Activated effector memory CD4-positive, alpha-beta T cell treated with anti-CD3 and anti-CD28 coated beads, Interleukin-2, amount 50 U/mL, for 16 hours (primary cell): ENCODE measurements at regions not wholly inside any gene's neighbourhood (a gene's known extent, or its start where the extent isn't known, plus 50 kb on each side); places are given as distances from the start of the nearest gene placed in this dataset.
"Not testable (repeated sequence)": the region's sequence is repeated elsewhere in the genome, so short reads cannot be mapped to it uniquely, and the experiment has no call there.

ENCODE experiments used
- DNase-seq: peaks from one replicate; pipeline ENCODE4 v3.0.0-alpha.2; 2020

DNA sequence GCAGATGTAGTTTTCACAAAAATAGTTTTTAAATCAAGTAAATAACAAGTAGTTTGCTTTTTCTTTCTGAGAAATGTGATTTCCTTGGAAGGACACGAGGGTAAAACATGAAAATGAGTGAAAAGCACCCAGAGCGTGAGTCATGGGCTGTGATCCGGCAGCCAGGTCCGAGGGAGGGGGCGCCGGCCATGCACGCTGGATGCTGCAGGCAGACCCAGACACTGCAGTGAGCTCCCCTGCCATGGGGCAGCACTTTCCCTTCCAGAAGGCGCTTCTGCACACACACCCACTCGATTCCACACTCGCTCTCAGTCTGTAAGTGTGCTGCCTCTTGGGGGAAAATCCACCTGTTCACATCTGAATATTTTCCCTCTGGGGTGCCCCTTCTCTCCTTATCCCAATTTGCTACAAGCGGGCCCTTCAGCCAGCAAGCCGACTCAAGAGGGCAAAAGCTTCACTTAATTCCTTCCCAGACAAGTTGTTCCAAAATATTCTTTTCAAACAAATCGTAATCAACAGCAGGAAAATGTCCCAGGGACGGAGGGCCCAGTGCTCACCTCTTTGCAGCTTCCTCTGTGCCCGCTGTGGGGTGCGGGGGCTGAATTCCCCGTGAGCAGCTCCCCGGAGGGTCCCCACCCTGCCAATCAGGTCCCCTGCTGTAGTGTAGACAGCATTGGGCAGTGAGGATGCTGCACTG is 87.0 kb upstream of the ID2 start:
- peak; percentile 65 for DNase-seq

- peak; percentile 50 for DNase-seq
Observed at GRCh38 chr2:8595428-8595805, 86.4 kb upstream of the ID2 start.

DNA sequence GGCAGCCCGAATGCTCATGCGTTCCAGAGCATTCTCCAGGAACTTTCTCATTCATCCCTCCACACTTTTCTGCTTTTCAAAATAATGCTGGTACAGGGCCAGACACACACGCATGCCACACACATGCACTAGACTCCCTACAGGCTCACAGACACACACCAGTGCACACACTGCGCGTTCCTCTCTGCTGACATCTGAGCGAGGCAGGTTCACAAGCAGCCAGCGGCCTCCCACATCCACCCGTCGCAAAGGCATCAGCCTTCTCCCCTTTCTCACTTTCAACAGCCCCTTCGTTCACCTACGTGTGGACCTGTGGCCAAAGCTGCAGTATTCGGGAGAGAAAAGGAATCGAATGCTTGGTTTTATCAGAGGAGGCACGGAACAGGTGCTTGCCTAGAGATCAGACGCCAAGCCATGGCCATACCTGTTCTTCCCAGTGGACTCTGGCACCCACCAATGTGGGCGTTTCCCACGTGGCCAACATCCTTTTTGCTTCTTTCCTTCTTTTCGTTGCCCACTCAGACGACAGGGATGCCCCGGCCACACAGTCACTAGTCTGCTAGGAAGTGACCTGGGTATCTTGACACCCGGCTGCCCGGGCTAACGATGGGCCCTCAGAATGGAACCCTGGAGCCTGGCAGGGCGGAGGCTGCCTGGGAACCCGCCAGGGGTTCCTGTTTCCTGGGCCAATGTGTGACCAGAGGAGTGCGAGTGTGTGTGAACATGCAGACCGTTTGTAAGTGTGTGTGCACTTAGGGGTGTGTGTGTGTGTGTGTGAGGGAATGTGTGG is 85.8 kb upstream of the ID2 start:
- peak; percentile 56 for DNase-seq

- no peak for DNase-seq
Observed at GRCh38 chr2:8597094-8597493, 84.8 kb upstream of the ID2 start.

- DNase-seq: peak; percentile 56
Observed at GRCh38 chr2:8597559-8598225, 84.2 kb upstream of the ID2 start.

DNA sequence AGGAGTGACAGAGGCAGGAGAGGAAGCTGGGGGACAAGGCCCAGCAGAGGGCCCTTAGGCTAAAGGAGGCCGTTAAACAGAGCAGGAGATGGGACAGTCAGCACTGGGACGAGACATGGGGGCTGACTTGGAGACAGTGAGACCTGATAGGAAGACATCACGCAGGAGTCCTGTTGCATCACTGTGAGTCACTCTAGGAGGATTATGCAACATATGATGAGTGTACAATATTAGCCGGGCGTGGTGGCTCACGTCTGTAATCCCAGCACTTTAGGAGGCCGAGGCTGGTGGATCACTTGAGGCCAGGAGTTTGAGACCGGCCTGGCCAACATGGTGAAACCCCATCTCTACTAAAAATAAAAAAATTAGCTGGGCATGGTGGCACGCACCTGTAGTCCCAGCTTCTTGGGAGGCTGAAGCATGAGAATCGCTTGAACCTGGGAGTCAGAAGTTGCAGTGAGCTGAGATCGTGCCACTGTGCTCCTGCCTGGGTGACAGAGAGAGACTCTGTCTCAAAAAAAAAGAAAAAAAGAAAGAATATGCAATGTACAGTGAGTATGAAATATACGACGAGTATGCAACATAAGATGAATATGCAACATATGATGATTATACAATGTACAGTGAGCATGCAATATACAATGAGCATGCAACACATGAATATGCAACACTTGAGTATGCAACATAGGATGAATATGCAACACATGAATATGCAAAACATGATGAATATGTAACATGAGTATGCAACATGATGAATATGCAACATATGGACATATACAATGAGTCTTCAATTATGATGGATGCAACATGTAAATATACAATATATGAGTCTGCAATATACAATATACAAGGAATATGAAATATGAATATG is 83.3 kb upstream of the ID2 start:
- DNase-seq: no peak

DNA sequence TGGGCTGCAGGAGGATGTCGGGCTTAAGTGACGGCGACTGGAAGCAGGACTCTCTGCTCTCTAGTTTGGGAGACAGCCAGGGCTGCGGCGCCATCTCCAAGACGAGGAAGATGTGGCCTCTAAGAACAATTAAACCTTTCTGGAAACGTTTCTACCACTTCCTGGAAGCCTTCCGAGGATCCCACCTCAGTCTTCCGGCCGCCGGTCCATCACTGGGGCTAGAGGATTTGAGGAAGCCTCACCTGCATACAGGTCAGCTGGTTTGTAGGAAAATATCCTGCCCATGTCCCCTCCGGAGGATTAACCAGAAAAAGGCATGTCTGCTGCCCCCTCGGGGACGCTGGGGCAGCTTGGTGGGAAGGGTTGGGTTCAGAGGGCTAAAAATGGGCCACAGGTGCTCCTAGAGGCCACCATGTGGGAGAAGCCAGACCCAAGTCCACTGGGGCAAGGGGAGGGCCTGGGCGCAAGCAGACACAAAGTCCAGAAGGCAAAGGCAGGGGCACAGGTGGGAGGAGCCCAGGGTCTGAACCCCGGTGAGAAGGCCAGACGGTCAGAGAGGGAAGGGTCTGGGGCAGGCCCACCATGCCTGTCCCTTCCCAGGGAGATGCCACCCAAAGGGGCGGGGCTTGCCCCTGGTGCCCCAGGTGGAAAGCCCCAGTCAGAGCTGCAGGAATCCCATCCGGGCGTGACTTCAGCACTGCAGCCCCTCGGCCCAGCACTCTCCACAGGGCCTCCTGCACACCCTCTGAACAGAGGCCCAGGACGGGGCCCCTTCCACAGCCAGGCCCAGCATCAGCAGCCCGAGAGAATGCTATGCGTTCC is 82.2 kb upstream of the ID2 start:
- peak; percentile 60 for DNase-seq

DNA sequence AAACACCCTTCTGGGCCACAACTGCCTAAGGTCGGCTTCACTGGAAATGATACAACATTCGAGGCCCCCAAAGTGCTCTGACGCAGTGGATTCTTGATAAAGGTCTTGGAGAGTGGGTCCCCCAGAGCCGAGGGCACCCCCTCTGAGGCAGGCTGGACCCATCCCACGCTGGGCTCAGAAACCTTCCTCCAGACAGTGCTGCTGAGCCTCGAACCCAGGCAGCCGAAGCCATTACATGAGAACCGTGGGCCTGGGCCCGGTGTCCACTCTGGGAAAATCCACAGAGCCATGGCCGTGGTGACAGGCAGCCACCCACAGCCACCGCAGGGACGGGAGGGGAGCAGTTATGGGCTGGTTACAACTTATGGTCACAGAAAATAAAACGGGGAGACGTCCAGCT is 81.4 kb upstream of the ID2 start:
- peak; percentile 48 for DNase-seq

- no peak for DNase-seq
Observed at GRCh38 chr2:8602809-8603208, 79.0 kb upstream of the ID2 start.

GRCh38 chr2:8603356-8603755 is 78.5 kb upstream of the ID2 start:
- DNase-seq: peak; percentile 10

DNA sequence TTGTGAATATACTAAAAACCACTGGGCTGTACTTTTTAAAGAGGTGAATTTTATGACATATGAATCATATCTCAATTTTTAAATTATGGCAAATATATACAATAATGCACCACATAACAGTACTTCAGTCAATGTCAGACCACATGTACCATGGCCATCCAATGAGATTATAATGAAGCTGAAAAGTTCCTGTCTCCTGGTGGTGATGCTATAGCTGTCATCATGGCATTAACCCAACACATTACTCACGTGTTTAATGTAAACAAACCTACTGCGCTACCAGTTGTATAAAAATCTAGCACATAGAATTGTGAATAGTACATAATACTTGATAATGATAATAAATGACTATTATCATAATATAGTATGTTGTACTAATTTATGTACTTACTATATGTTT is 77.6 kb upstream of the ID2 start:
- no peak for DNase-seq

DNA sequence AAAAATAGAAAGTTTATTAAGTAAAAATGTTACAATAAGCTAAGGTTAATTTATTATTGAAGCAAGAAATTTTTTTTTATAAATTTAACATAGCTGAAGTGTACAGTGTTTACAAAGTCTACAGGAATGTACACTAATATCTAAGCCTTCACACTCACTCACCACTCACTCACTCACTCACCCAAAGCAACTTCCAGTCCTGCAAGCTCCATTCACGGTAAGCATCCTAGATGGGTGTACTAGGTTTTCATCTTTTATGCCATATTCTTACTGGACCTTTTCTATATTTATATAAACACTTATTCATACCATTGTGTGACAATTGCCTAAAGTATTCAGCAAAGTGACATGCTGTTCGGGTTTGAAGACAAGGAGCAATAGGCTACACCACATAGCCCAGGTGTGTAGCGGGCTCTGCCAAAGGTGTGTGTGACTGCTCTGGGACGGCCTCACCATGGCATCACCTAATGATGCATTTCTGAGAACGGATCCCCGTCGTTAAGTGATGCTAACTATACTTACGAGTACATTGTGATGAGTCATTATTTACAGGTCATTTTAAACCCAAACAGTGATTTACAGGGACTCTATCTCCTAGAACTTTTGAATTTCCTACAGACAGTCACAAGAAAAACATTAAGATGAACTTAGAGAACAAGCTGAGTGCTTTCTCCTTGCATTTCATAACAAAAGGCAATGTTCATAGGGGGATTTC is 76.3 kb upstream of the ID2 start:
- DNase-seq: peak; percentile 38

DNA sequence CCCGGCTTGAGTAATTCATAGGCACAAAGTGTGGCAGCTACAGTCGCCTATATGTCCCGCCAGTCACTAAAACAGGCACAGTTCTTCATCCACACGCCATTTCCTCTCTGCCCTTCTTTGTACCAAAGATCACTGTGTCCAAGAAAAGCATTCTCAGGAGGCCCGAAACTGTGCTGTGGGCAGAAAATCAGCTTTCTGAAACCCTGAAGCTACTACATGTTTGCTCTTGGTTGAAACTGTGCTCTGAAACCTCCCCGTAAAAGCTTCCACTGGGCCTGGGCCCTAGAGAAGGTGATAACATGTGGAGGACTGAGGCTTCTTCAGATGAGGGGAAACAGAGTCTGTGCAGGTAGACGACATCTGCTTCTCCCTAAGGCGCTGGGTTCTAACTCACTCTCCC is 75.6 kb upstream of the ID2 start:
- DNase-seq: no peak

- DNase-seq: peak; percentile 60
Observed at GRCh38 chr2:8606649-8607550, 75.0 kb upstream of the ID2 start.

DNA sequence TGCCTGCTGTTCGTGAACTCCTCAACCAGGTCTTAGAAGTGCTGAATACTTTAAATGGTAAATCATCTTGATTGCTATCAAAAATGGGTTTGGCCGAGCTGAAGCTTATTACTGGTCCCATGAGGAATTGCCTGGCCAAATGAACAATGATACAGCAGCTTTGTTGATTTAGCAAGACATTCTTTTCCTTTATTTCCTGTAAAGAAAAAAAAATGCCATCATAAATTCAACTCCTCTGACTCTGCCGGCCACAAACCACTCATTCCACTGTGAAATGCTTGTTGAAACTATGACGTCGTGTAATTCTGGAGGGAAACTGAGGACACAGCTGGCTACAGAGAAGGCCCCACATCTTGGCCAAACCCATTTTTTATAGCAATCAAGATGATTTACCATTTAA is 74.2 kb upstream of the ID2 start:
- no peak for DNase-seq

DNA sequence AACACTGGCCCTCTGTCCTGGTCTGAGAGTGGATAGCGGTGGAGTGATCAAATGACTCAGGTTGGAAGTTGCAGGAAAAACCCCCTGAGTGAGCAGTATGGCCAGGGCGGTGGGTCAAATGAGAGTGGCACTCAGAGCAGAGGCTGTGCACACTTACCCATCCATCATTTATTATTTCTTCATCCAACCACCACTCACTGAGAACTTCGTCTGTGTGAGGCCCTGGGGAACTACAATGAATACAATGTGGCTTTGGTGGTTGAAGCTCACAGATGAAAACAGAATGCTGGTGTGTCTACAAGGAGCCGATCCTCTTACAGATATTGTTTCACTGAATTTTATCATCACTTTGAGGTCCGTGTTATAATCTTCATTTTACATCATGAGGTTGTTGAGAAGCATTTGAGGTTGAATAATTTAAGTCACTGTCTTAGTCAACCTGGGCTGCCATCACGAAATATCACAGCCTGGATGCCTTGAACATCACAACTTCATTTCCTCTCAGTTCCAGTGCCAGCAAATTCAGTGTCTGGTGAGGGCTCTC is 73.4 kb upstream of the ID2 start:
- DNase-seq: peak; percentile 57

DNA sequence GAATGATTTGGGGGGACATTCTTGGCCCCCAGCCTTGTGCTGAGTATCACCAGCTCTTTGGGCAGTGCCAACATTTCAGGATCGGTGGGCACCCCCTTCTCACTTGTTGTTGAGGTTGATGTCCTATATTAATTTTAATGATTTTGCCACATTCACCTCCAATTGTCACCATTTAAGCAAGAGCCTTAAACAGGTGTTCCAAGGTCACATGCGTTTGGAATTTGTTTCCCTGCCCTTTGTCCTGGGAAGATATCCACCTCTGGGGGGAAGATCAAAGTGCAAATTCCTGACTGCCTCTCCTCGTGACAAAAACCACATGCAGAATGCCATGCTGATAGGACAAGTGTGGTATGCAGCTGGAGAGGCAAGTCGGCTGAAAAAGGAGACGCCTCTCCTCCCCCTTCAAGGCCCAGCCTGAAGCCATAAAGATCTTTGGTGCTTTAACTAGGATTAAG is 72.5 kb upstream of the ID2 start:
- DNase-seq: peak; percentile 33

DNA sequence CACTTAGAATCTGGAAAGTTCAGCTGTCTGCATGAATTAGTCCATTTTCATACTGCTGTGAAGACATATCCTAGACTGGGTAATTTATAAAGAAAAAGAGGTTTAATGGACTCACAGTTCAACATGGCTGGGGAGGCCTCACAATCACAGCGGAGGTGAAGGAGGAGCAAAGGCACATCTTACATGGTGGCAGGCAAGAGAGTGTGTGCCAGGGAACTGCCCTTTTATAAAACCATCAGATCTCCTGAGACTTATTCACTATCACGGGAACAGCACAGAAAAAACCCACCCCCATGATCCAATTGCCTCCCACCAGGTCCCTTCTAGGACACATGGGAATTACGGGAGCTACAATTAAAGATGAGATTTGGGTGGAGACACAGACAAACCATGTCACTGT is 71.1 kb upstream of the ID2 start:
- DNase-seq: not testable (repeated sequence)

DNA sequence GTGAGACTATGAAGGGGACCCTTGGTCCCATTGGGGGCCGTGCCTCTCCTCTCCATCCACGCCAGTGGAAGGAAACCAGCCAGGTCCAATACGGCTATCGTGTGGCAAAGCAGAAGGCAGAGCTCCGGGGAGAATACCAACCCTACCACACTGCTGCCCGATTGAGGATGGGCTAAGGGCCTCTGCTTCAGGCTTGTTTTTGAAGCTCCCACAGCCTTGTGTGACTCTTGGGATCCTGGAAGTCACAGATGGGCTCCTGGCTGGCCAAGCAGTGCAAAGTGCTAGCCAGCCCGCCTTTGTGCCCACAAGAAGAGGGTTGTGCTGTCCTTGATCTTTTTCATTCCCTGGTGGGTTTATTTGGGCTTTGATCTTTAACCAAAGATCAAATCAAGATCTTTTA is 70.6 kb upstream of the ID2 start:
- peak; percentile 27 for DNase-seq

GRCh38 chr2:8611700-8612099 is 70.2 kb upstream of the ID2 start:
- peak; percentile 13 for DNase-seq
